ENCODE measurements at regions not wholly inside any gene's neighbourhood (a gene's known extent, or its start where the extent isn't known, plus 50 kb on each side); places are given as distances from the start of the nearest gene placed in this dataset.

- H3K4me1 ChIP-seq (ENCODE audit: insufficient read depth, low read length, poor library complexity, severe bottlenecking), result peaks cover 24% of the 10 kb centered on the region
- H3K4me2 ChIP-seq (ENCODE audit: low read depth, low read length, poor library complexity, severe bottlenecking), result no peak overlapping the region
- H2AFZ ChIP-seq (ENCODE audit: low read length), result peak overlapping the region; percentile 22; the same call in 1 of the 2 replicates
- no peaks in the 10 kb centered on the region for H3K79me2 ChIP-seq (ENCODE audit: insufficient read depth, low read length)
- H3K36me3 ChIP-seq (ENCODE audit: insufficient read depth, low read length), result no peaks in the 10 kb centered on the region
- H3K9me3 ChIP-seq (ENCODE audit: insufficient read depth, low read depth, low read length), result no peaks in the 10 kb centered on the region
- H3K27me3 ChIP-seq (ENCODE audit: insufficient read depth, low read length, poor library complexity, severe bottlenecking), result no peaks in the 10 kb centered on the region
- no peak overlapping the region for H3K9ac ChIP-seq (ENCODE audit: low read depth, low read length, poor library complexity, severe bottlenecking)
- no peaks in the 10 kb centered on the region for H4K20me1 ChIP-seq (ENCODE audit: insufficient read depth, low read length, poor library complexity, severe bottlenecking)
- TF ChIP-seq CTCF (conservative IDR thresholded peaks at IDR 0.05; ENCODE audit: low read length), result peak; percentile 85
- TF ChIP-seq EZH2phosphoT487 (IDR thresholded peaks at IDR 0.05; ENCODE audit: borderline replicate concordance), result no peak
- no peaks in the 10 kb centered on the region for H3K9me2 ChIP-seq (replicated peaks; ENCODE audit: low read depth, low read length)
- H3F3A ChIP-seq (ENCODE audit: low read depth), result peaks cover 8% of the 10 kb centered on the region; the same call in 1 of the 2 replicates
- no peak overlapping the region for H3K4me3 ChIP-seq (ENCODE audit: low read length, poor library complexity, severe bottlenecking)
Observed at GRCh38 chr14:32254952-32255679, 52.0 kb upstream of the RNU6-8 start.

- Histone ChIP-seq H3F3A (ENCODE audit: low read depth) (peaks cover 8% of the 10 kb centered on the region; the same call in 1 of the 2 replicates), H3K36me3 (ENCODE audit: insufficient read depth, low read length) (no peaks in the 10 kb centered on the region), H3K79me2 (ENCODE audit: insufficient read depth, low read length) (no peaks in the 10 kb centered on the region), H3K9me3 (ENCODE audit: insufficient read depth, low read depth, low read length) (no peaks in the 10 kb centered on the region), H3K9ac (ENCODE audit: low read depth, low read length, poor library complexity, severe bottlenecking) (no peak overlapping the region), H3K27me3 (ENCODE audit: insufficient read depth, low read length, poor library complexity, severe bottlenecking) (no peaks in the 10 kb centered on the region), H3K4me2 (ENCODE audit: low read depth, low read length, poor library complexity, severe bottlenecking) (no peak overlapping the region), H3K9me2 (replicated peaks; ENCODE audit: low read depth, low read length) (no peaks in the 10 kb centered on the region), H3K4me3 (ENCODE audit: low read length, poor library complexity, severe bottlenecking) (no peak overlapping the region), H4K20me1 (ENCODE audit: insufficient read depth, low read length, poor library complexity, severe bottlenecking) (no peaks in the 10 kb centered on the region), H2AFZ (ENCODE audit: low read length) (no peak overlapping the region), H3K4me1 (ENCODE audit: insufficient read depth, low read length, poor library complexity, severe bottlenecking) (peaks cover 28% of the 10 kb centered on the region)
- TF ChIP-seq CTCF (conservative IDR thresholded peaks at IDR 0.05; ENCODE audit: low read length) (no peak), EZH2phosphoT487 (IDR thresholded peaks at IDR 0.05; ENCODE audit: borderline replicate concordance) (no peak)
Observed at GRCh38 chr14:32255789-32256188, 52.7 kb upstream of the RNU6-8 start.

GRCh38 chr14:32256576-32256975 is 53.5 kb upstream of the RNU6-8 start:
- Histone ChIP-seq H3K27me3 (ENCODE audit: insufficient read depth, low read length, poor library complexity, severe bottlenecking) (no peaks in the 10 kb centered on the region), H3K9me3 (ENCODE audit: insufficient read depth, low read depth, low read length) (no peaks in the 10 kb centered on the region), H3K36me3 (ENCODE audit: insufficient read depth, low read length) (no peaks in the 10 kb centered on the region), H3K4me1 (ENCODE audit: insufficient read depth, low read length, poor library complexity, severe bottlenecking) (peaks cover 31% of the 10 kb centered on the region), H3K79me2 (ENCODE audit: insufficient read depth, low read length) (no peaks in the 10 kb centered on the region), H3K9ac (ENCODE audit: low read depth, low read length, poor library complexity, severe bottlenecking) (no peak overlapping the region), H3F3A (ENCODE audit: low read depth) (peaks cover 8% of the 10 kb centered on the region; the same call in 1 of the 2 replicates), H2AFZ (ENCODE audit: low read length) (no peak overlapping the region), H4K20me1 (ENCODE audit: insufficient read depth, low read length, poor library complexity, severe bottlenecking) (no peaks in the 10 kb centered on the region), H3K9me2 (replicated peaks; ENCODE audit: low read depth, low read length) (no peaks in the 10 kb centered on the region), H3K4me3 (ENCODE audit: low read length, poor library complexity, severe bottlenecking) (no peak overlapping the region), H3K4me2 (ENCODE audit: low read depth, low read length, poor library complexity, severe bottlenecking) (no peak overlapping the region)
- no peak for TF ChIP-seq CTCF (conservative IDR thresholded peaks at IDR 0.05; ENCODE audit: low read length)
- TF ChIP-seq EZH2phosphoT487 (IDR thresholded peaks at IDR 0.05; ENCODE audit: borderline replicate concordance), result no peak

Measured in Loucy (cell line).